PC-3 (cell line): ENCODE measurements at regions not wholly inside any gene's neighbourhood (a gene's known extent, or its start where the extent isn't known, plus 50 kb on each side); places are given as distances from the start of the nearest gene placed in this dataset.

ENCODE experiments used
- ATAC-seq: fragments of 200-7000 bp; cut with Tn5 transposase; 2 replicates; pipeline ENCODE4 v1.9.1; 2020; ENCODE audit warnings: mild to moderate bottlenecking, moderate library complexity
- BruUV-seq: library from RNA; stranded (reverse); fragments of 400-500 nt; replicated peaks from 2 replicates; lab custom pipeline; 2021; lab: Mats Ljungman, UMichigan
- CTCF ChIA-PET: fragments of 300-600 bp; sonication (Branson Sonifier 250); formaldehyde crosslinking; loops from one replicate; lab custom pipeline; 2022; ENCODE audit warnings: antibody characterized with exemption; lab: Charles Lee
- POLR2A ChIA-PET: fragments of 300-600 bp; sonication (Branson Sonifier 250); formaldehyde crosslinking; loops from one replicate; lab custom pipeline; 2022; ENCODE audit warnings: antibody characterized with exemption; ENCODE audit not compliant: unreplicated experiment; lab: Charles Lee
- DNase-seq: peaks from one replicate; pipeline ENCODE4 v3.0.0-alpha.2; 2015
- H2AFZ ChIP-seq: fragments of 300-600 bp; sonication (generic); 2 replicates; pipeline ENCODE4 v1.6.0; 2016; ENCODE audit warnings: antibody characterized with exemption, low read length
- H3F3A ChIP-seq: fragments of 300-600 bp; sonication (generic); one replicate; pipeline ENCODE4 v1.6.0; 2017; ENCODE audit warnings: antibody characterized with exemption, low read length, control low read depth, mild to moderate bottlenecking; ENCODE audit not compliant: unreplicated experiment
- H3K27ac ChIP-seq: fragments of 300-600 bp; sonication (generic); 2 replicates; pipeline ENCODE4 v1.5.1; 2016; ENCODE audit warnings: mild to moderate bottlenecking, low read length
- H3K27me3 ChIP-seq: fragments of 300-600 bp; sonication (generic); 2 replicates; pipeline ENCODE4 v1.6.1; 2016; ENCODE audit warnings: low read length, mixed read lengths
- H3K36me3 ChIP-seq: fragments of 300-600 bp; sonication (generic); 2 replicates; pipeline ENCODE4 v1.6.1; 2016; ENCODE audit warnings: low read depth, mixed run types, low read length, mixed read lengths
- H3K4me1 ChIP-seq: fragments of 300-600 bp; sonication (generic); 2 replicates; pipeline ENCODE4 v1.5.1; 2016; ENCODE audit warnings: low read length; ENCODE audit not compliant: insufficient read depth
- H3K4me2 ChIP-seq: fragments of 300-600 bp; sonication (generic); 2 replicates; pipeline ENCODE4 v1.6.0; 2016; ENCODE audit warnings: low read length
- H3K4me3 ChIP-seq: fragments of 300-600 bp; sonication (generic); 2 replicates; pipeline ENCODE4 v1.5.1; 2016; ENCODE audit warnings: mild to moderate bottlenecking, low read length, mixed read lengths
- H3K79me2 ChIP-seq: fragments of 300-600 bp; sonication (generic); 2 replicates; pipeline ENCODE4 v1.6.1; 2017; ENCODE audit warnings: low read length, mixed read lengths
- H3K9ac ChIP-seq: fragments of 300-600 bp; sonication (generic); 2 replicates; pipeline ENCODE4 v1.6.0; 2016; ENCODE audit warnings: mild to moderate bottlenecking, low read length
- H3K9me2 ChIP-seq: fragments of 300-600 bp; sonication (generic); replicated peaks from 2 replicates; pipeline ENCODE4 v1.6.1; 2016; ENCODE audit warnings: mixed run types, low read length, mixed read lengths
- H3K9me3 ChIP-seq: fragments of 300-600 bp; sonication (generic); 2 replicates; pipeline ENCODE4 v1.6.1; 2016; ENCODE audit warnings: low read length, mixed read lengths
- H4K20me1 ChIP-seq: fragments of 300-600 bp; sonication (generic); 2 replicates; pipeline ENCODE4 v1.6.1; 2016; ENCODE audit warnings: low read length, mixed read lengths
- CTCF ChIP-seq: fragments of 300-600 bp; sonication (generic); conservative IDR thresholded peaks from 2 replicates; pipeline ENCODE4 v1.5.1; 2017; ENCODE audit warnings: antibody characterized with exemption, low read depth, mild to moderate bottlenecking, low read length
- EZH2 ChIP-seq: fragments of 300-600 bp; sonication (generic); IDR thresholded peaks from one replicate; pipeline ENCODE4 v1.6.1; 2017; ENCODE audit warnings: antibody characterized with exemption, mild to moderate bottlenecking, low read length; ENCODE audit not compliant: unreplicated experiment
- EZH2phosphoT487 ChIP-seq: fragments of 300-600 bp; sonication (generic); IDR thresholded peaks from 2 replicates; pipeline ENCODE4 v1.6.1; 2018; ENCODE audit warnings: mild to moderate bottlenecking, antibody characterized with exemption, low read length, borderline replicate concordance
- intact Hi-C: fragments of 100-400 bp; cut with micrococcal nuclease; formaldehyde crosslinking; loops from 2 replicates; pipeline ENCODE4 v1.9.0; 2023

GRCh38 chr6:155701342-155701741, 245.7 kb upstream of the NOX3 start:
- POLR2A ChIA-PET = no interaction called here
- intact Hi-C loops = no loop called here
- no peak for DNase-seq
- no peak for ATAC-seq
- H3K4me1 ChIP-seq = no peaks in the 10 kb centered on the region
- no peaks in the 10 kb centered on the region for H3K79me2 ChIP-seq
- CTCF ChIA-PET = no interaction called here
- H3K27me3 ChIP-seq = no peaks in the 10 kb centered on the region
- H3K9ac ChIP-seq = no peak overlapping the region
- no peak overlapping the region for H2AFZ ChIP-seq
- H3K36me3 ChIP-seq = no peaks in the 10 kb centered on the region
- no peak overlapping the region for H3K4me2 ChIP-seq
- H3K27ac ChIP-seq = no peak overlapping the region
- no peaks in the 10 kb centered on the region for H3K9me3 ChIP-seq
- TF ChIP-seq EZH2 (no peak), EZH2phosphoT487 (no peak), CTCF (no peak)
- H3K9me2 ChIP-seq = no peaks in the 10 kb centered on the region
- H3F3A ChIP-seq = no peaks in the 10 kb centered on the region
- no TSS peak for BruUV-seq
- H3K4me3 ChIP-seq = no peak overlapping the region
- H4K20me1 ChIP-seq = no peaks in the 10 kb centered on the region

- POLR2A ChIA-PET = no interaction called here
Observed at GRCh38 chr6:155695495-155695894, 239.9 kb upstream of the NOX3 start.

GRCh38 chr6:155694419-155694790, 238.8 kb upstream of the NOX3 start:
- no peaks in the 10 kb centered on the region for H3K27me3 ChIP-seq
- ChIA-PET CTCF (no interaction called here), POLR2A (no interaction called here)
- no peaks in the 10 kb centered on the region for H3K79me2 ChIP-seq
- H2AFZ ChIP-seq = no peak overlapping the region
- H3K36me3 ChIP-seq = no peaks in the 10 kb centered on the region
- no peaks in the 10 kb centered on the region for H3K9me2 ChIP-seq
- H3K4me2 ChIP-seq = no peak overlapping the region
- H3K9ac ChIP-seq = no peak overlapping the region
- no peaks in the 10 kb centered on the region for H3K4me1 ChIP-seq
- BruUV-seq = no TSS peak
- ATAC-seq (no peak), DNase-seq (no peak)
- H3F3A ChIP-seq = no peaks in the 10 kb centered on the region
- no peak overlapping the region for H3K27ac ChIP-seq
- H3K4me3 ChIP-seq = no peak overlapping the region
- intact Hi-C loops = no loop called here
- TF ChIP-seq EZH2phosphoT487 (no peak), CTCF (no peak), EZH2 (no peak)
- no peaks in the 10 kb centered on the region for H3K9me3 ChIP-seq
- H4K20me1 ChIP-seq = no peaks in the 10 kb centered on the region

More at GRCh38 chr6:155695495-155695894, 239.9 kb upstream of the NOX3 start:
- no peak overlapping the region for H3K4me2 ChIP-seq
- H3K9ac ChIP-seq = no peak overlapping the region
- no peak overlapping the region for H3K4me3 ChIP-seq
- no peaks in the 10 kb centered on the region for H3K36me3 ChIP-seq
- no peak for DNase-seq
- no peaks in the 10 kb centered on the region for H3K27me3 ChIP-seq
- TF ChIP-seq EZH2 = no peak
- TF ChIP-seq CTCF = no peak
- no peak for TF ChIP-seq EZH2phosphoT487
- H3K4me1 ChIP-seq = no peaks in the 10 kb centered on the region
- H3F3A ChIP-seq = no peaks in the 10 kb centered on the region
- BruUV-seq = no TSS peak
- intact Hi-C loops = no loop called here
- no peak overlapping the region for H2AFZ ChIP-seq
- CTCF ChIA-PET = no interaction called here
- H4K20me1 ChIP-seq = no peaks in the 10 kb centered on the region
- no peak overlapping the region for H3K27ac ChIP-seq
- no peaks in the 10 kb centered on the region for H3K9me3 ChIP-seq
- ATAC-seq = no peak
- H3K9me2 ChIP-seq = no peaks in the 10 kb centered on the region
- H3K79me2 ChIP-seq = no peaks in the 10 kb centered on the region
